Ovary (tissue), 3 donors: ENCODE measurements at regions not wholly inside any gene's neighbourhood (a gene's known extent, or its start where the extent isn't known, plus 50 kb on each side); places are given as distances from the start of the nearest gene placed in this dataset.

Experiments used
- CTCF ChIP-seq, 3 donors: fragments of 450-650 bp in 2 of 3; fragments of 200-600 bp in 1 of 3; IDR thresholded peaks; one replicate each; pipeline versions ENCODE4 v1.5.1 to v1.8.0; 2016 to 2022; ENCODE audit warnings: antibody characterized with exemption in 3 of 3, mild to moderate bottlenecking in 1 of 3
- EP300 ChIP-seq: sonication (generic); formaldehyde crosslinking; IDR thresholded peaks from one replicate; pipeline ENCODE4 v1.6.1; 2017; ENCODE audit warnings: antibody characterized with exemption
- POLR2A ChIP-seq: fragments of 450-650 bp; IDR thresholded peaks from one replicate; pipeline ENCODE4 v1.6.1; 2017; ENCODE audit warnings: antibody characterized with exemption, mild to moderate bottlenecking, moderate library complexity
- donor health status: DM: no; HTN: no; CAD: no.

GRCh38 chr2:234326694-234327093 lies 170.2 kb downstream of the ARL4C start:
- TF ChIP-seq EP300 (no peak), POLR2A (no peak), CTCF (IDR thresholded peaks at IDR 0.05) (no peak)
